Activated CD4-positive, alpha-beta T cell treated with anti-CD3 and anti-CD28 coated beads, Interleukin-2, amount 10 ng/mL, durations not matched to agents 24 days and 14 days (primary cell): ENCODE measurements at regions not wholly inside any gene's neighbourhood (a gene's known extent, or its start where the extent isn't known, plus 50 kb on each side); places are given as distances from the start of the nearest gene placed in this dataset.

Experiments used
- DNase-seq: peaks from one replicate; pipeline ENCODE4 v3.0.0; 2022
- H3K27ac Mint-ChIP-seq: one replicate; pipeline ENCODE4 v1.8.0; 2022; ENCODE audit warnings: mild to moderate bottlenecking, mixed read lengths
- H3K27me3 Mint-ChIP-seq: one replicate; pipeline ENCODE4 v1.8.0; 2022; ENCODE audit warnings: mixed read lengths
- H3K36me3 Mint-ChIP-seq: one replicate; pipeline ENCODE4 v1.8.0; 2022; ENCODE audit warnings: low read depth, mild to moderate bottlenecking, mixed read lengths
- H3K4me1 Mint-ChIP-seq: one replicate; pipeline ENCODE4 v1.8.0; 2021; ENCODE audit warnings: mixed read lengths
- H3K4me3 Mint-ChIP-seq: one replicate; pipeline ENCODE4 v1.8.0; 2022; ENCODE audit warnings: mild to moderate bottlenecking, moderate library complexity, mixed read lengths
- H3K9me3 Mint-ChIP-seq: one replicate; pipeline ENCODE4 v1.8.0; 2021; ENCODE audit warnings: mixed read lengths
- intact Hi-C: fragments of 100-400 bp; cut with micrococcal nuclease; formaldehyde crosslinking; loops from one replicate; pipeline ENCODE4 v1.15.1; 2023

- H3K9me3 Mint-ChIP-seq = peaks cover 7% of the 10 kb centered on the region
- H3K27me3 Mint-ChIP-seq = no peaks in the 10 kb centered on the region
- intact Hi-C loops = no loop called here
- H3K4me1 Mint-ChIP-seq = no peaks in the 10 kb centered on the region
- no peak overlapping the region for H3K27ac Mint-ChIP-seq
- H3K4me3 Mint-ChIP-seq = no peak overlapping the region
- DNase-seq = no peak
- no peaks in the 10 kb centered on the region for H3K36me3 Mint-ChIP-seq
Measured at GRCh38 chr15:46413799-46414198, 779.0 kb downstream of the SQOR start.

- Mint-ChIP-seq H3K4me3 (no peak overlapping the region), H3K36me3 (no peaks in the 10 kb centered on the region), H3K4me1 (no peaks in the 10 kb centered on the region), H3K27ac (no peak overlapping the region), H3K27me3 (no peaks in the 10 kb centered on the region), H3K9me3 (peaks cover 7% of the 10 kb centered on the region)
- intact Hi-C loops = no loop called here
- no peak for DNase-seq
Measured at GRCh38 chr15:46416544-46416943, 781.7 kb downstream of the SQOR start.

- Mint-ChIP-seq H3K9me3 (peaks cover 9% of the 10 kb centered on the region), H3K36me3 (no peaks in the 10 kb centered on the region), H3K4me1 (no peaks in the 10 kb centered on the region), H3K27me3 (no peaks in the 10 kb centered on the region), H3K27ac (no peak overlapping the region), H3K4me3 (no peak overlapping the region)
- intact Hi-C loops = no loop called here
- no peak for DNase-seq
Measured at GRCh38 chr15:46420990-46421389, 786.2 kb downstream of the SQOR start.

GRCh38 chr15:46441294-46442062 is 806.6 kb downstream of the SQOR start:
- Mint-ChIP-seq H3K36me3 (no peaks in the 10 kb centered on the region), H3K27me3 (no peaks in the 10 kb centered on the region), H3K4me1 (no peaks in the 10 kb centered on the region), H3K4me3 (no peak overlapping the region), H3K9me3 (peaks cover 9% of the 10 kb centered on the region), H3K27ac (no peak overlapping the region)
- no peak for DNase-seq
- intact Hi-C loops = no loop called here

GRCh38 chr15:46442184-46442583 is 807.4 kb downstream of the SQOR start:
- DNase-seq = no peak
- no peaks in the 10 kb centered on the region for H3K27me3 Mint-ChIP-seq
- H3K36me3 Mint-ChIP-seq = no peaks in the 10 kb centered on the region
- no peak overlapping the region for H3K27ac Mint-ChIP-seq
- intact Hi-C loops = no loop called here
- H3K9me3 Mint-ChIP-seq = peaks cover 9% of the 10 kb centered on the region
- H3K4me3 Mint-ChIP-seq = no peak overlapping the region
- no peaks in the 10 kb centered on the region for H3K4me1 Mint-ChIP-seq

- Mint-ChIP-seq H3K27ac (no peak overlapping the region), H3K27me3 (no peaks in the 10 kb centered on the region), H3K36me3 (no peaks in the 10 kb centered on the region), H3K4me3 (no peak overlapping the region), H3K4me1 (no peaks in the 10 kb centered on the region), H3K9me3 (peaks cover 9% of the 10 kb centered on the region)
- intact Hi-C loops = no loop called here
- no peak for DNase-seq
Measured at GRCh38 chr15:46442901-46443590, 808.2 kb downstream of the SQOR start.

- Mint-ChIP-seq H3K9me3 (peaks cover 3% of the 10 kb centered on the region), H3K4me3 (no peak overlapping the region), H3K27me3 (no peaks in the 10 kb centered on the region), H3K27ac (no peak overlapping the region), H3K36me3 (no peaks in the 10 kb centered on the region), H3K4me1 (no peaks in the 10 kb centered on the region)
- DNase-seq = no peak
- intact Hi-C loops = no loop called here
Measured at GRCh38 chr15:46450112-46450809, 815.4 kb downstream of the SQOR start.

GRCh38 chr15:46450810-46451182 is 816.0 kb downstream of the SQOR start:
- no peaks in the 10 kb centered on the region for H3K4me1 Mint-ChIP-seq
- no peak for DNase-seq
- no peak overlapping the region for H3K27ac Mint-ChIP-seq
- H3K27me3 Mint-ChIP-seq = no peaks in the 10 kb centered on the region
- H3K4me3 Mint-ChIP-seq = no peak overlapping the region
- no peaks in the 10 kb centered on the region for H3K9me3 Mint-ChIP-seq
- intact Hi-C loops = no loop called here
- H3K36me3 Mint-ChIP-seq = no peaks in the 10 kb centered on the region

GRCh38 chr15:46452297-46452820 is 817.5 kb downstream of the SQOR start:
- no peak for DNase-seq
- intact Hi-C loops = no loop called here
- Mint-ChIP-seq H3K27me3 (no peaks in the 10 kb centered on the region), H3K4me3 (no peak overlapping the region), H3K27ac (no peak overlapping the region), H3K4me1 (no peaks in the 10 kb centered on the region), H3K36me3 (no peaks in the 10 kb centered on the region), H3K9me3 (no peaks in the 10 kb centered on the region)

GRCh38 chr15:46456456-46456855 is 821.6 kb downstream of the SQOR start:
- DNase-seq = no peak
- Mint-ChIP-seq H3K36me3 (no peaks in the 10 kb centered on the region), H3K9me3 (peaks cover 7% of the 10 kb centered on the region), H3K4me3 (no peak overlapping the region), H3K27ac (no peak overlapping the region), H3K4me1 (no peaks in the 10 kb centered on the region), H3K27me3 (no peaks in the 10 kb centered on the region)
- intact Hi-C loops = no loop called here

GRCh38 chr15:46460431-46461094 is 825.7 kb downstream of the SQOR start:
- no peak for DNase-seq
- intact Hi-C loops = no loop called here
- no peak overlapping the region for H3K4me3 Mint-ChIP-seq
- no peaks in the 10 kb centered on the region for H3K27me3 Mint-ChIP-seq
- peaks cover 10% of the 10 kb centered on the region for H3K9me3 Mint-ChIP-seq
- H3K27ac Mint-ChIP-seq = no peak overlapping the region
- H3K36me3 Mint-ChIP-seq = no peaks in the 10 kb centered on the region
- no peaks in the 10 kb centered on the region for H3K4me1 Mint-ChIP-seq

GRCh38 chr15:46461416-46461815 is 826.6 kb downstream of the SQOR start:
- H3K27me3 Mint-ChIP-seq = no peaks in the 10 kb centered on the region
- no peaks in the 10 kb centered on the region for H3K4me1 Mint-ChIP-seq
- intact Hi-C loops = no loop called here
- no peak overlapping the region for H3K4me3 Mint-ChIP-seq
- H3K36me3 Mint-ChIP-seq = no peaks in the 10 kb centered on the region
- DNase-seq = no peak
- H3K9me3 Mint-ChIP-seq = peaks cover 10% of the 10 kb centered on the region
- H3K27ac Mint-ChIP-seq = no peak overlapping the region

GRCh38 chr15:46467041-46467440 is 832.2 kb downstream of the SQOR start:
- Mint-ChIP-seq H3K36me3 (no peaks in the 10 kb centered on the region), H3K27ac (no peak overlapping the region), H3K27me3 (no peaks in the 10 kb centered on the region), H3K9me3 (peaks cover 7% of the 10 kb centered on the region), H3K4me1 (no peaks in the 10 kb centered on the region), H3K4me3 (no peak overlapping the region)
- intact Hi-C loops = no loop called here
- no peak for DNase-seq

GRCh38 chr15:46471096-46471495 is 836.3 kb downstream of the SQOR start:
- DNase-seq = no peak
- peaks cover 4% of the 10 kb centered on the region for H3K9me3 Mint-ChIP-seq
- H3K27me3 Mint-ChIP-seq = no peaks in the 10 kb centered on the region
- H3K27ac Mint-ChIP-seq = no peak overlapping the region
- H3K4me1 Mint-ChIP-seq = no peaks in the 10 kb centered on the region
- H3K4me3 Mint-ChIP-seq = no peak overlapping the region
- intact Hi-C loops = no loop called here
- no peaks in the 10 kb centered on the region for H3K36me3 Mint-ChIP-seq
